Gastrocnemius medialis (tissue), 4 donors: ENCODE measurements at regions not wholly inside any gene's neighbourhood (a gene's known extent, or its start where the extent isn't known, plus 50 kb on each side); places are given as distances from the start of the nearest gene placed in this dataset.

Experiments
- ATAC-seq, 2 donors: fragments of 150-250 bp; one replicate each; pipeline ENCODE4 v1.9.1; 2016
- DNase-seq, 2 donors: peaks; one replicate each; pipeline ENCODE4 v3.0.0-alpha.2; 2019
- H3K27ac ChIP-seq, 4 donors: fragments of 200-600 bp; sonication (generic); 1 replicate in 1 of 4; 2 replicates in 3 of 4; pipeline ENCODE4 v1.5.1; 2016 to 2018; ENCODE audit warnings: mild to moderate bottlenecking in 2 of 4, moderate library complexity in 1 of 4
- H3K27me3 ChIP-seq, 3 donors: fragments of 200-600 bp; sonication (generic) in 2 of 3; 1 replicate in 1 of 3; 2 replicates in 2 of 3; pipeline versions ENCODE4 v1.5.1 to v1.6.0; 2016 to 2019; ENCODE audit warnings: mild to moderate bottlenecking in 1 of 3, moderate library complexity in 1 of 3
- H3K36me3 ChIP-seq, 2 donors: fragments of 200-600 bp; sonication (generic) in 1 of 2; one replicate each; pipeline ENCODE4 v1.5.1; 2017 to 2018
- H3K4me1 ChIP-seq, 2 donors: fragments of 200-600 bp; sonication (generic) in 1 of 2; one replicate each; pipeline ENCODE4 v1.5.1; 2016 to 2017; ENCODE audit warnings: mild to moderate bottlenecking in 2 of 2
- H3K4me3 ChIP-seq, 4 donors: fragments of 200-600 bp; sonication (generic) in 3 of 4; 1 replicate in 1 of 4; 2 replicates in 3 of 4; pipeline ENCODE4 v1.5.1; 2016 to 2019; ENCODE audit warnings: mild to moderate bottlenecking in 2 of 4
- H3K9me3 ChIP-seq, 3 donors: fragments of 200-600 bp; sonication (generic) in 2 of 3; 1 replicate in 1 of 3; 2 replicates in 2 of 3; pipeline ENCODE4 v1.5.1; 2016 to 2019
- POLR2A ChIP-seq, 2 donors: fragments of 450-650 bp; IDR thresholded peaks; one replicate each; pipeline ENCODE4 v1.6.1; 2017; ENCODE audit warnings: antibody characterized with exemption in 2 of 2, mild to moderate bottlenecking in 2 of 2, moderate library complexity in 2 of 2
- in situ Hi-C, 4 donors: fragments of 200-750 bp; cut with MboI; loops; one replicate each; pipeline versions ENCODE4 v1.15.0 to v1.8.0; 2017; ENCODE audit warnings: low sequenced_read_pairs in 4 of 4
- intact Hi-C: fragments of 100-400 bp; cut with DNase I; formaldehyde crosslinking; loops from one replicate; pipeline ENCODE4 v1.15.1; 2023; ENCODE audit warnings: low total_unique reads
- TF ChIP-seq, protein P1 (sequence below), 5 experiments: fragments of 450-650 bp in 3 of 5; fragments of 200-600 bp in 2 of 5; sonication (generic) in 2 of 5; IDR thresholded peaks in 4 of 5; conservative IDR thresholded peaks in 1 of 5; 1 replicate in 4 of 5; 2 replicates in 1 of 5; pipeline ENCODE4 v1.5.1; 2016 to 2019; ENCODE audit warnings: antibody characterized with exemption in 5 of 5, mild to moderate bottlenecking in 3 of 5, moderate library complexity in 3 of 5

DNA sequence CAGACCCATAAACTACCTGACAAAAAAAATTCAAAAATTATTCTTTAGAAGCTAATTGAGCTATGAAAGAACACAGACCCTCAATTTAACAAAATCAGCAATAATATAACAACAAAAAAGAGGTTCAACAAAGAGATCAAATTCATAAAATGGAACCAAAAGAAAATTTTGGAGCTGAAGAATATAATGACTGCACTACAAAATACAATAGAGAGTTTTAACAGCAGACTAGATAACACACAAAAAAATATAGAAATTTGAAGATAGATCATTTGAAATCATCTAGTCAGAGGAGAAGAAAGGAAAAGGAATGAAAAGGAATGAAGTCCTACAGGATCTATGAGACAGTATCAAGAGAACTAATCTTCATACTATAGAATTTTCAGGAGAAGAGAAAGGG, 422.1 kb downstream of the PAX1 start:
- no peaks in the 10 kb centered on the region for H3K4me1 ChIP-seq
- H3K9me3 ChIP-seq: peaks cover 0 to 13% (median 0%) of the 10 kb centered on the region in 3 donors

DNA sequence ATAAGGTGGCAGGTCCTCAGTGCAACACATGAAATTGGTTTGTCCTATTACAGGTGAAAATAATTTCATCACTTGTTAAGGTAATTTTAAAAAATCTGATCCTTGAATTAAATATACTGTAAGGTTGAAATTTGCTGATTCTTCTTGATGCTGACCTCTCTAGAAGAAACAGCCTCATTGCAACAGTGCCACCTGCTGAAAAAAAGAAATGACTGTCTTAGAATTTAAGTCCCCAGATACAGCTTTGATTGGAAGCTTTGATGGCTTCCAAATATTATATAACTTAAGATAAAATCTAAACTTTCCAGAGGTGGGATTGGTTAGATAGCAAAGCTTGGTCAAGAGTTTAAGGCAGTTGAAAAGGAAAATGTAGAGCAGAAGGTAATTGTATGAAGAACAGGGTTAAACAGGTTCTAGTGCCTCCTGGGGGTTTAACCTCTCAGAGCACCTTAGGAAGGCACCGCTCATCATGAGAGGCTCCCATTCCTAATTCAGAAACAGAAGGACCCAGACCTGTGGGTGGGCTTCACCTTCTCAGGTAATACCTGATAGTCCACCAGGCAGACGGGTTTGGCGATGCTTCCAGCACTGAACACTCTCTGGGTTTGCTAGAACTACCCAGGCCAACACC, 401.0 kb downstream of the PAX1 start:
- no peaks in the 10 kb centered on the region for H3K4me1 ChIP-seq
- no peak overlapping the region for H3K4me3 ChIP-seq
- ATAC-seq (no peak), DNase-seq (no peak)
- H3K9me3 ChIP-seq: no peaks in the 10 kb centered on the region
- TF ChIP-seq, protein P1, sequence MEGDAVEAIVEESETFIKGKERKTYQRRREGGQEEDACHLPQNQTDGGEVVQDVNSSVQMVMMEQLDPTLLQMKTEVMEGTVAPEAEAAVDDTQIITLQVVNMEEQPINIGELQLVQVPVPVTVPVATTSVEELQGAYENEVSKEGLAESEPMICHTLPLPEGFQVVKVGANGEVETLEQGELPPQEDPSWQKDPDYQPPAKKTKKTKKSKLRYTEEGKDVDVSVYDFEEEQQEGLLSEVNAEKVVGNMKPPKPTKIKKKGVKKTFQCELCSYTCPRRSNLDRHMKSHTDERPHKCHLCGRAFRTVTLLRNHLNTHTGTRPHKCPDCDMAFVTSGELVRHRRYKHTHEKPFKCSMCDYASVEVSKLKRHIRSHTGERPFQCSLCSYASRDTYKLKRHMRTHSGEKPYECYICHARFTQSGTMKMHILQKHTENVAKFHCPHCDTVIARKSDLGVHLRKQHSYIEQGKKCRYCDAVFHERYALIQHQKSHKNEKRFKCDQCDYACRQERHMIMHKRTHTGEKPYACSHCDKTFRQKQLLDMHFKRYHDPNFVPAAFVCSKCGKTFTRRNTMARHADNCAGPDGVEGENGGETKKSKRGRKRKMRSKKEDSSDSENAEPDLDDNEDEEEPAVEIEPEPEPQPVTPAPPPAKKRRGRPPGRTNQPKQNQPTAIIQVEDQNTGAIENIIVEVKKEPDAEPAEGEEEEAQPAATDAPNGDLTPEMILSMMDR (IDR thresholded peaks at IDR 0.05 in 4 of 5, conservative IDR thresholded peaks at IDR 0.05 in 1 of 5): no peak
- no peak for TF ChIP-seq POLR2A (IDR thresholded peaks at IDR 0.05)
- no peak overlapping the region for H3K27ac ChIP-seq
- H3K36me3 ChIP-seq: no peaks in the 10 kb centered on the region
- no peaks in the 10 kb centered on the region for H3K27me3 ChIP-seq
- in situ Hi-C loops (loop anchor here in 3 of 4 donors (25.0 kb wide), 3 partner anchors 131 to 394 kb away; partner anchors contain the start of gene PAX1 (in 1 of the 3)), intact Hi-C loops (no loop called here)

More for the DNA sequence above, 422.1 kb downstream of the PAX1 start:
- no peaks in the 10 kb centered on the region for H3K36me3 ChIP-seq
- H3K27me3 ChIP-seq: no peaks in the 10 kb centered on the region
- no peak overlapping the region for H3K27ac ChIP-seq
- no peak overlapping the region for H3K4me3 ChIP-seq
- intact Hi-C loops (no loop called here), in situ Hi-C loops (no loop called here)
- DNase-seq: no peak
- TF ChIP-seq, protein P1 (IDR thresholded peaks at IDR 0.05 in 4 of 5, conservative IDR thresholded peaks at IDR 0.05 in 1 of 5): no peak
- no peak for TF ChIP-seq POLR2A (IDR thresholded peaks at IDR 0.05)
- no peak for ATAC-seq

DNA sequence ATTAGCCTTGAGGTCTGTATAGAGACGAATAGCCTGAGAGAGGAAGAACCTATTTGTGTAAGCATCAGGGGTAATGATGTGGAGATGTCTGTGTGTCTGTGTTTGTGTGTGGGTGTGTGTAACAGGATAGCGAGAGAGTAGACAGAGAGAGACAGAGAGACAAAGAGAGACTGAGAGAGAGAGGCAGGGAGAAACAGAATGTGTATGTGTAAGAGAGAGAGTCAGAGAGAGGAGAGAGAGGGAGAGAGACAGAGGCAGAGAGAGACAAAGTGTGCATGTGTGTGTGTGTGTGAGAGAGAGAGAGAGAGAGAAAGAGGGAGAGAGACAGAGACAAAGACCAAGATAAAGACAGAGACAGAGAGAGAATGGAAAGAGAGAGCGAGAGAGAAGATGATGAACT, 396.1 kb downstream of the PAX1 start:
- Histone ChIP-seq H3K4me3 (no peak overlapping the region), H3K36me3 (no peaks in the 10 kb centered on the region), H3K27me3 (no peaks in the 10 kb centered on the region), H3K27ac (no peak overlapping the region), H3K9me3 (no peaks in the 10 kb centered on the region), H3K4me1 (no peaks in the 10 kb centered on the region)
- no peak for ATAC-seq
- in situ Hi-C loops: loop anchor here in 3 of 4 donors (25.0 kb wide), 3 partner anchors 136 to 389 kb away; partner anchors contain the start of gene PAX1 (in 1 of the 3)
- DNase-seq: no peak
- TF ChIP-seq, protein P1 (IDR thresholded peaks at IDR 0.05 in 4 of 5, conservative IDR thresholded peaks at IDR 0.05 in 1 of 5): no peak
- no peak for TF ChIP-seq POLR2A (IDR thresholded peaks at IDR 0.05)
- intact Hi-C loops: no loop called here

DNA sequence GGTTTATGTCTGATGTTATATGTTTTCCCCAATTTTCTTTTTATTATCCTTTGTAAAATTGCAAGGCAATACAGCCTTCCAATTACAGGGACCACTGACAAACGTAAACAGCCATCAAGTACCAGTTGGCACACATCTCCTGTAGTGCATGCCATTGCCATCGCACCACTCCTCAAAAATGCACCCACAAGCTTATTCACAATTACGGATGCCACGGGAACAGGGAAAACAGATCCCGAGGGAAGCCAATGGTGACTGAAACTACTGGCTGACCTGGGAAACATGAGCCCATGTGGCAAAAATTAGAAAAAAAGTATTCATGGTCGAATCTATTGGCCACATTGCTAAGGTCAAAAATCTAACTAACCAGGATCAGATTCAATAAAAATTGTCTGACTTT, 395.2 kb downstream of the PAX1 start:
- H3K9me3 ChIP-seq: no peaks in the 10 kb centered on the region
- DNase-seq (no peak), ATAC-seq (no peak)
- in situ Hi-C loops (loop anchor here in 3 of 4 donors (25.0 kb wide), 3 partner anchors 137 to 388 kb away; partner anchors contain the start of gene PAX1 (in 1 of the 3)), intact Hi-C loops (no loop called here)
- TF ChIP-seq, protein P1 (IDR thresholded peaks at IDR 0.05 in 4 of 5, conservative IDR thresholded peaks at IDR 0.05 in 1 of 5): no peak
- no peak for TF ChIP-seq POLR2A (IDR thresholded peaks at IDR 0.05)
- H3K27ac ChIP-seq: no peak overlapping the region
- no peaks in the 10 kb centered on the region for H3K36me3 ChIP-seq
- H3K4me3 ChIP-seq: no peak overlapping the region
- H3K4me1 ChIP-seq: no peaks in the 10 kb centered on the region
- no peaks in the 10 kb centered on the region for H3K27me3 ChIP-seq
